GM19240 (cell line): ENCODE measurements at regions not wholly inside any gene's neighbourhood (a gene's known extent, or its start where the extent isn't known, plus 50 kb on each side); places are given as distances from the start of the nearest gene placed in this dataset.
"Not testable (repeated sequence)": the region's sequence is repeated elsewhere in the genome, so short reads cannot be mapped to it uniquely, and the experiment has no call there.

Source experiments
- DNase-seq: peaks from one replicate; pipeline ENCODE4 v3.0.0; 2011; ENCODE audit warnings: low spot score; ENCODE audit not compliant: insufficient read length

DNA sequence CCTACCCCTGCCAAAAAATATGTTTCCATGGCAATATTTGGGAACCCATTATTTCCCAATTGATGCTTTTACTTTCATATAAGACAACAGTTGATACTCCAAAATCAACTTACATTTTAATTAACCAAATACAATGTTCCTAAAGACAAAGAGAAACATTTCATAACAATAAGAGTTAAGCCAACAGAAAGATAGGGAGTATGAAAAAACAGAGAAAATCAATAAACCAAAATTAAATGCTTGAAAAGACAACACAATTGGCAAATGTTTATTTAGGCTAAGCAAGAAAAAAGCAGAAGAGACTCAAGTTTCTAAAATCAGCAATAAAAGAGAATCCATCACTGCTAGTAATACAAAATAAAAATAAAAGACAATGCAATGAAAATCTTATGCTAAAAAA, 123.1 kb upstream of the VPREB1 start:
- DNase-seq = no peak

DNA sequence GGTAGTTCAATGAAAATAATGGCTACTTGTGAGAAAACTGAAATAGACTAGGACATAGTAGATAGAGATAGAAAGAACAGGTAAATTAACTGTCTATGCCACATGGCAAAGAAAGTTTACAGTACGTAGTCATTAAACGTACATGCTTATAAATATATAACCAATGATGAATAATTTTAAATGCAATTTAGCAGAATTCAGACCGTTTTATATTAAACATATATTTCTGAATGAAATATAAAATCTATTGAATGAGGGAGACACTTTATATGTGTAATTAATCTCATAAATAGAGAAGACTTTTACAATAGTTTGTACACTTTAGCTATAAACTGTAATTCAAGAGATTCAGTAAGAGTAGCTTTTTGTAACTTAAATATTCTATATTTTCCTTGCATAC, 124.4 kb upstream of the VPREB1 start:
- DNase-seq = no peak

DNA sequence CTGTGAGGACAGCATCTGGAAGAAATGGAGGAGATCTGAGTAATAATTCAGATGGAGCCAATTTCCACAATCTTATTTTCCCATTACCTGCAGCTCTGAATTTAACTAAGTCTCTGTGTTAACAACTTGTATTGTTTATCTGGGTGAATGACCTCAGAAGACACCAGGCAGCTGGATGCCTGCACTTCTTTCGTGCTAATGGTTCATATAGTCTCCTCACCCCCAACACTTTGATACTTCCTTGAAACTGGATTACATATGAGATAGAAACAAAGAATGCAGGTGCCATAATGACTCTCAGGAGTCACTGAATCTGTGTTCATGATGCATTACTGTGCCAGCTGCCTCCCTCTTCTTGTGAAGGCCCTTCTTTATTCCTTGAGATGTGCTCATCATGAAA, 125.6 kb upstream of the VPREB1 start:
- no peak for DNase-seq

DNA sequence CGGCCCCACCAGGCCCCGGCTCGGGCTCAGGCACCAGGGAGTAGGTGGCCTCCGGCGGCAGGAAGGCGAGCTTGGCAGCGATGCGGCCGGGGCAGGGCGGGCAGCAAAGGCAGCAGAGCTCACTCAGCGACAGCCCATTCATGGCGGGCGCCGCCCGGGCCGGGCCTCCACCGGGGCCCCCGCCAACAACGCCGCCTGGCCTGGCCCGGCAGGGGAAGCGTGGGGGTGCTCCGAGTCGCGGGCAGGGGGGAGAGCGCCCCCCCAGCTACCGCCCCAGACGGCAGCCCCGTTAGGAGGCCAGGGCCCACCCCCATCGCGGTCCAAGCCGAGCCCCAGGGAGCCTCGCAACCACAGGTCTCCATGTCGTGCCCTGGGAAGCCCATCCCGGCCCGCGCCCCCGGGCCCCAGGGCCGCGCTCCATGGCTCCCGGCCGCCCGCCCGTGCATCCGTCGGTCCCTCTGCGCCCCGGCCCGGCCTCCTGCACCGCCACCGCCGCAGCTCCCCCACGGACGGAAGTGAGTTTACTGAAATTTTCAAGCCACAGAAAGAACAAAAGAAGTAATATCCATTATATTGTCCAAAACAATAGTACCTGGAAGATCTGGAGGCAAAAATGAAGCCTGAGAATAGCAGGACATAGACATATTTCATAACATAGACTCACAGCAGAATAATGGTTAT, 126.6 kb upstream of the VPREB1 start:
- DNase-seq = not testable (repeated sequence)

DNA sequence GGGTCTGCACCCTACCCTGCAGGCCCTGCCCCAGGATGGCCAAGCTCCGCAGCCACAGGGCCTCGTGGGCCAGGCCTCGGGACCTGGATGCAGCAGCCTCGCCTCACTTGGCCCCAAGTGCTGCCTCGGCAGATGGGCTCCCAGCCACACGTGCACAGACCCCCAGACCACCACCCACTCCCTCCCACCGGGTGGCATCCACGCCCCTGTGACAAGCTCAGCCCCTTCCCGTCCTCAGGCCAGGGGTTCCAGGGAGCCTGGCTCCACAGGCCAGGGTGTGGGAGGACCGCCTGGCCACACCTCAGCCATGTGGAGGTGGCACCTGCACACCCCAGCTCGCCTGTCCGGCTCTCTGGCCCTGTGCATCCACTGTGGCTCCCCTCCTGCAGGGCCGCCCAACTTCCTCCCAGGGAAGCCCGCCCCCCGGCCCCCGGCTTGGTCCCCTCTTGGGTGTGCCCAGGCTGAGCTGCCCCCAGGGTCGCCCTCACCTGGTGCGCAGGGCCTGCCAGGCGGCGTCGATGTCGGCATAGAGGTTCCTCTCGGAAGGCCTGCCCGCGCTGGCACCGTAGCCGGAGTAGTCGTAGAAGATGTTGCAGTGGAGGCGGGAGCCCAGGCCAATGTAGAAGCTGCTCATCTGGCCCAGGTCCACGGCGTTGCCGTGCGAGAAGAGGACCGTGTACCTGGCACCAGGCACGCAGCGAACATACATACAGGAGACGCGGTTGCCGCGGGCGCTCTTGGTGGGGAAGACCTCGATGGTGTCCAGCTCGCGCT, 127.4 kb upstream of the VPREB1 start:
- not testable (repeated sequence) for DNase-seq

DNA sequence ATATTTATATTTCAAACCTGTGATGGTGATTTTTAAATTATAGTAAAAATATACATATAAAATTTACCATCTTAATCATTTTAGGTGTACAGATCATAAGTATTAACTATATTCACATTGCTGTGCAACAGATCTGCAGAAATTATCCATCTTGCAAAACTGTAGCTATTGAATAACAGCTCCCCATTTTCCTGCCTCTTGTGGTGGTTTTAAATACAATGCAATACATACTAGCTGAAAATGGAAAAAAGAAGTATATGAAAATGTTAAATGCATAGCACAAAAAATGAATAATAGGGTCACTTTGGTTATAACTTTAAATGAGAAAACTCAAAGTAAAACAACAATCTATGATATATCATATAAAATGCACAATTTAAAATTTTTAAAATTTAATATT, 130.9 kb upstream of the VPREB1 start:
- no peak for DNase-seq

DNA sequence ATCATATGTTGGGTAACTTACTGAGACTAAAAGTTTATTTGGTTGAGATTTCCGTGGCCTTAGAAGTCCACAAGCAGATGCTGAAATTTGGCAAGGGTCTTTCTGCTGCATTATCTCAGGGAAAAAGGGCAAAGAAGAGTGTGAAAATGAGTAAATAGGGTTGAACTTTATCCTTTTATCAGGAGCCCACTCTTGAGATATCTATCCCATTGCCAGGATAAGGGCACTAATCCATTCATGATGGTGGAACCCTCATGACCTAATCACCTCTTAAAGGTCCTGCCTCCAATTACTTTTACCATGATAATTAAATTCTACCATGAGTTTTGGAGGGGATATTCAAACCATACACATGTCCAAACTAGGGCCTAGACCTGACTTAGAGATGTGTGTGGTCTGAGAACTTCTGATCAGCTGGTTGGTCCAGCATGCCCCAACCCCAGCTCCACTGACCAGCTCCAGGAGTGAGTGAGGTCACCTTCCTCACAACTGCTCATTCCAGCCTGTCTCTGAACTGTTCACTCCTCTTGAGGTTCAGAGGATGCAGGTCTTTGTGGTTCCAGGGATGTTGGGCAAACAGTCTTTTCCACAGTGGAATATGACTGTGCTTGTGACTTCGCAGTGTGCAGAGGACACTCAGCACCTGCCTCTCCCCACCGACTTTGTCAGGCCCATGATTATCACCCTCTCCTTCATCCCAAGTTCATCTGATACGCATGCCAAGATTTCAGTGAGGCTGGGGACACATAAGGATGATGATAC, 130.1 kb upstream of the TOP3B start:
- DNase-seq = no peak

DNA sequence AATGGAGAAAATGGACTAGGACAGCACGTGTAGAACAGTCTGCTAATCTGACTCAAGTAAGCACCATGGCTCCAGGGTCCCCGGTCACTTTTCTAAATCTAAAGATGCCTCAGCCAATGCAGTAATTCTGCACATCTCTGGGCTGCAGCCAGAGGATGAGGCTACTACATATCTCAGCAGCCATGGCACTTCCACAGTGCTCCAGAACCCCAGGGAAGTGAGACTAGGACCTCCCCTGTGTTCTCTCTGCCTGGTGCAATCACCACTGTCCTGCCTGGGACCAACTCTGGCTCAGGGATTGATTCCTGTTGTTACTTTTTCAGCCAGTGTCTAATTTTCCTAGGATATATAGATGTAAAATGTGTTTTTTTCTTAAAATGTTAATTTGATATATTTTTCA, 129.4 kb upstream of the TOP3B start:
- no peak for DNase-seq

DNA sequence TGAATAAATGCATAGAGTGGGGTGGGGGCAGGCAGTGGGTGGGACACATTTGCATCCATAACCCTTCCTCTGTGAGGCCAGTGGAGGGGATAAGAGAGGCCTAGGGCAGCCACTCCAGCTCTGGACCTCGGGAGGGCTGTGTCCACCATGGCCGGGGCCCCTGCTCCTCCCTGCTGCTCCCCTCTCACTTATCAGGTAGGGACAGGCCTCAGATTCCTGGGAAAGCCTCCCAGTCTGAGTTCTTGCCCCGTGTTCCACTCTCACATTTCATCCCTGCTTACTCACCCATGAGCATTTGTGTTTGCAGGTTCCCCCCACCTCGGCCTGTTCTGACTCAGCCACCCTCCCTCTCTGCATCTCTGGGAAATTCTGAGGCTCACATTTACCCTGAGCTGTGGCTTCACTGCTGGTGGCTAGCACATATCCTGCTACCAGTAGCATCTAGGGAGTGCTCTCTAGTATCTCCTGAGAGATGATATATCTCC, 128.7 kb upstream of the TOP3B start:
- DNase-seq = peak; percentile 60

DNA sequence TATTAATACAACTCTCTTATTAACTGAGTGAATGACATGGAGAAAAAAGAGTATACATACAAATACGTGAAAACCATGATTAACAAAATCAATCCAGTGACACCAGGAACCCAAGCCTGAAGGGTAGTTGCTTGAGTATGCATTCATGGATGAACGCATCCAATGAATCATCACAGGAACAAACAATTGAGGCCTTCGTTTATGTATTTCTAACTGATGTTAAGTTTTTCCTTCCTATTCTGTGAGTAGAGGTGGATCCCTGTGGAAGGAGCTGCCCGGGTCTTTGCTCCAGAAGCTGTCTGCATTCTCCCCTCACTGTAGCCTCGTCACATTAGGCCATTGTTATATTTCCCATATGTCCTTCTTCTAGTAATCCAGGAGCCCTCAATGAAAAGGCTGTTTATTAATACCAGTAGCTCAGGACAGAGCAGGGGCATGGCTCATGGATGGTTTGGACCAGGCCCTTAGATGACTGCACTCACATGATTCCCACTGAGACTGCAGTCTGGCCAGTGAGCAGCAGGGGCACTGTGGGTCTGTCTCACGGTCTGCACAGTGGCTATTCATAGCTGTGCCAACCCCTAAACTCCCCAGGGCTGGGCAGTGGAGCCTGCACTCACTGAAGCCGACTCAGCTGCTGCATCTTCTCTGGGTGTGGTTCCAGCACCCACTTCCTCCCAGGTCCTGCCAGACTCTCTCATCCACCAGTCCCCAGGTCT, 128.1 kb upstream of the TOP3B start:
- DNase-seq = peak; percentile 83

DNA sequence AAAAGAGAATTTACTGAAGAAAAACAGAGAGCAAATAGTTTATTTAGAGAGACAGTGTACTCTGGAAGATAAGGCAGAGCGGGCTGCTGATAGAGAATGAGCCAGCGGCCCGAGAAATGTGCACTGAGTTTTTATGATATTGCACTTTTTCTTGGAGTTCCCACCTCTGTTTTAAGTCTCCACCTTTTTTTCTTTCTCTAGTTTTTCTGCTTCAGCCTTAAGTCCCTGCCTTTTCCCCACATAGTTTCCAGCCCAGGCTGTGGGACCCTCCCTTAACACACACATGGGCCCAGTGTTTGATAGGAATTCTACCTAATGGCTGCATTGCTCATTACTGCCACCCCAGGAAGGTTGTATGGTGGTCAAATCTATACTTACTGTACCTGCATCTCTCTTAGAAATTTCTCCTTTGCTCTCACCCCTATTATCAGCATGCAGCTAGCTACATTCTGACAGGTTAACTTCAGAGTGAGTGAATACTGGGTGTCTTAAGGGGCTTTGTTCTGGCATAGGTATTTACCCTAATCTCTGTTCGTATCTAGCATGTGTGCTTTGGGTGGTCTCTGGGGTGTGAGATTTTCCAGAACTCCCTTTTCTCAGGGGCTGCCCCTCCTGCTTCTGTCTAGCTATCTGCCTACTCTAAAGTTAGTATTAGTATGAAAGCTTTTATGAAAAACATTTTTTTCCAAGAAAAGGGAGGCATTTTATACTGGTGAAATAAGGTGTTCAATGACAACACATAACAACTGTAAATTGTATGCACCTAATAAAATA, 127.3 kb upstream of the TOP3B start:
- no peak for DNase-seq

DNA sequence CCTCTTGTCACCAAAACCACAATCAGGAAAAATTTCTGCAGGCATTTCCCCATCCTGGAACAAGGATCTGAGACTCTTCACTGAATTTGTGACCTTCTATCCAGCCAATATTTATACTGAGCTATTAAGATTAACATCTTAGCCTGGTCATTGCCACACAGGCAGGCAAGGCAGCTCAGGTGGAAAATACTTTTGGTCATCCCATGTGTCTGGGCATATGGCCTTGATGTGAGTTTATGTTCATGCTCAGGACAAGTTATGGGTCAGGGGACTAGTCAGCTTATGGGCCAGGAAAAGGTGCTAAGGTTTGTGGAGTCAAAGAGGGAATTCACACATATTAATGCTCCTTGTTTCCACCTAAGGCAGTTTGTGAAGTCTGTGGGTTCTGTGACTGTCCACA, 124.3 kb upstream of the TOP3B start:
- no peak for DNase-seq

DNA sequence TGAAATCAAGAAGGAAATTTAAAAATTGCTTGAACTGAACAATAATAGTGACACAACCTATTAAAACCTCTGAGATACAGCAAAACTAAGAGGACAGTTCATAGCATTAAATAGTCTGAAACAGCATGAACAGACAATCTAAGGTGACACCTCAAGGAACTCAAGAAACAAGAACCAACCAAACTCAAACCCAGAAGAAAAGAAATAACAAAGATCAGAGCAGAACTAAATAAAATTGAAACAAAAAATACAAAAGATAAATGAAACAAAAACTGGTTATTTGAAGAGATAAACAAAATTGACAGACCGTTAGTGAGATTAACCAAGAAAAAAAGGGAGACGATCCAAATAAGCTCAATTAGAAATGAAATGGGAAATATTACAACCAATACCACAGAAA, 122.8 kb upstream of the TOP3B start:
- DNase-seq = no peak

DNA sequence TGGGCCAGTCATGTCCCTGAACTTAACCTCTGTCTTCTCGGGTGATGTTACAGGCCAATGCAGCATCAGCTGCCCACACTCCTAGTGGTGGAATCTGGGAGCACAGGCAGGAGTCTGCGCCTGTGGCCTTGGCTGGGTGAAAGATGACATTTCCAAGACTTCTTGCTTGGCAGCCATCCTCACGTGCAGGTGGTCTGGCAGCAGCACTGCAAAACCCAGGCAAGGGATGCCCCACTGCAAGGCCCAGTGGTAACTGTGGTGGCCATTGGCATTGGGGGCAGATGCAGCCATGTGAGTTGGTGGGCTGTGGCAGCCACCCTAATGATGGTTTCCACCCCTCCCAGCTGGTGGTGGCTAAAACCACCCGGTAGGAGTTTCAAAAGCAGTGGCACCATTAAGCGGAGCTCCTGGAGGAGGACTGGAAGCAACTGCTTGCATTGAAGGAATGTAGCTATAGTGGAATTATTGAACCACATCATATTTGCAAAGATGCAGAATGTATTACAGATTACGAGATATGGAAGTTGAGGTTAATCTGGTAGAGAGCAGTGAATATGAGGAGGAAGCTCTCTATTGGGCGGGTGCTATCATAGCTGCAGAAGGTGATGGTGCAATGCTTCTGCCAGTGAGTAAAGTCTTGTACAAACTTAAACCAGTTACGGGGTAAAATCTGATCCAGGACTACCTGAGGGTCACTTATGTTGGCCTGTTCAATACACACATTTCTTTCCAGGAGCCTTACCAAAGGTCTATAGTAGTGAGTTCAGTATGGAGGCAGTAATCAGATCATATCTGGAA, 120.7 kb upstream of the TOP3B start:
- DNase-seq = no peak

DNA sequence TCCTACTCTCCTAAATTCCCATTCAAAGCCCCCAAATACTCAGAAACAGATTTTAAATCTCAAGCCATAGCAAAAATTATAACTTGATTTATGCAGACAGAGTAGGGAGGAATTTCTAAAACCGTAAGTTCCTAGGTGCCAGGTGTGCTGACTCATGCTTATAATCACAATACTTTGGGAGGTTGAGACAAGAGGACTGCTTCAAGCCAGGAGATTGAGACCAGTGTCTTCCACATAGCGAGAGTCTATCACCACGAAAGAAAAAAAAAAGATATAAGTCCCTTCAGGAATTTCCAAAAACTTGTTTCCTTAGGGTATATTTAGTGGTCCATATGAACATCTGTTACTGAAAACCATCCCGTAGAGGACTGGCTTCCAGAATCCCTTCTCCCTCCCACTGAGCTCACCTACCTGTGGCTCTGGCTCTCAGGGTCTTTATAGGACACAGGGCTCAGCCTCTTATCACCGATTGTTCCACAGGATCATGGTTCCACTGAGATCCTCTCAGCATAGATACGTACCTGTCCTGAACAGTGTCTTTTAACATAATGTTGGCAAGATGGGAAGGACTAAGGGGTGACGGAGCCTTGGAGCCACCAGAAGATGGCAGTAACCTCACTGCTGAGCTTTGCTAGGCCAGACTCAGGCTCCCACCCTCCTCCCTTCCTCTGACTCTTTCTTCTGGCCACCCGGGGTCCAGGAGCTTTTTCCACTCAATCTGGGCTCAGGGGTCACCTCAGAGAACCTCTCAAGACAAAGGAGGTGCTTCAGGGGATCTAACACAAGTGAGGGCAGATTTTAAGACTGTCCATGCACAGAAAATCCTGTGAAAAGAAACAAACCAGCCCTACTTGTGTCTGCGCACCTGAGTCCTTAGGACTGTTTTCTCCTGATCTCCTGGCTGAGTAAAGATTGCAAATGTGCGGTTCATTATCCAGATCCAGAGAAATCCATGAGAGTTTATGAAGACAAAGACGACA, 117.5 kb upstream of the TOP3B start:
- DNase-seq = no peak

DNA sequence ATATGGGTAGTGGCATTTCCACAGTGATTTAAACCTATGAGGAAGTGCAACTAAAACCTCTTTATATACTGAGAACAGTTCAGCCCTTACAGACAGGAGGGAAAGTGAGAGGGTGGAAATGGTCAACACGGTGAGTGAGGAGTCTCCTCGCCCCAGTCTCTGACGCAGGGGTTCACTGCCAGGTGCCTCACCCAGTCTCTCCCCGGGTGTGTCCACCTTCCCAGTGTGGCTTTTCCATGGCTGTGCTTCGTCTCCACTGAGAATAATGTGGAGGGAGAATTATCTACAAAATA, 116.6 kb upstream of the TOP3B start:
- DNase-seq = peak; percentile 20

DNA sequence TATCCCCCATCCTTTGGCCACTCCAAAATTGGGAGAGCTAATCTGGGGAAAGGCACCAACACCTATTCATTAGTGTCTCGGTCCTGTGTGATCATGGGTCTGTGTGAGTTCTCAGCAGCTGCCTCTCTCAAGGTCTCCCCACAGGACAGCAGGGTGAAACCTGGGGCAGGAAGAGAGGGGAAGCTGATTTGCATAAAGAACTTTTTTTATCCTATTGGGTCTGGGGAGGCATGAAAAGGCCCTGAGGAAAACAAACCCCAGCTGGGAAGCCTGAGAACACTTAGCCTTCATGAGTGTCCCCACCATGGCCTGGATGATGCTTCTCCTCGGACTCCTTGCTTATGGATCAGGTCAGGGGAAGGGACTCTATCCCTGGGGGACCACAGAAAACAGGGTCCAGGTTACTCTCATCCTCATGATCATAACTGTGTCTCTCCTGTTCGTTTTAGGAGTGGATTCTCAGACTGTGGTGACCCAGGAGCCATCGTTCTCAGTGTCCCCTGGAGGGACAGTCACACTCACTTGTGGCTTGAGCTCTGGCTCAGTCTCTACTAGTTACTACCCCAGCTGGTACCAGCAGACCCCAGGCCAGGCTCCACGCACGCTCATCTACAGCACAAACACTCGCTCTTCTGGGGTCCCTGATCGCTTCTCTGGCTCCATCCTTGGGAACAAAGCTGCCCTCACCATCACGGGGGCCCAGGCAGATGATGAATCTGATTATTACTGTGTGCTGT, 116.0 kb upstream of the TOP3B start:
- no peak for DNase-seq

DNA sequence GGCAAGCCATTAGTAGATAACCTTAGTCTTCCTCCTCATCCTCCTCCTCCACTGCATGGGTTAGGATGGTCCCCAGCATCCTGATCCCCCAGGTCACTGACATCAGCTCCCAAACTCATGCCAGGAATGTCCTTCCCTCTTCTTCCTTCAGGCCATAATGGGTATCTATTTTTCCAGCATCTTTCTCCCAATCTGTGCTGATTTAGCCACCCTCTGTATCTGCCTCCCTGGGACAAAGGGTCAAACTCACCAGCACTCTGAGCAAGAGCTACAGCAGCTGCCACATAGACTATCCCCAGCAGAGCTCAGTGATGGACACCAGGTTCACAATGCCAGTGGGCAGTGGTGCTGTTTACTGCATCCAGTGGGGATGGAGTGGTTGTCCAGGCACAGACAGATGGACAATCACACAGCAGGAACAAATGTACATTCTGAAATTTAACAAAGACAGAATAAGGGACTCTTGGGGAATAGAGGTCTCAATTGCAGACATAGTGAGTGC, 115.2 kb upstream of the TOP3B start:
- DNase-seq = no peak
